ENCODE measurements at regions not wholly inside any gene's neighbourhood (a gene's known extent, or its start where the extent isn't known, plus 50 kb on each side); places are given as distances from the start of the nearest gene placed in this dataset.

- WGBS (ENCODE audit: insufficient coverage), result 97% methylated on average over 7 of the region's 7 CpGs
- H3K4me1 Mint-ChIP-seq, result peaks cover 51% of the 10 kb centered on the region
- H3K27ac ChIP-seq (ENCODE audit: low read length in 2 of 2), result no peak overlapping the region
- no peak overlapping the region for H3K4me3 ChIP-seq (ENCODE audit: control extremely low read depth in 1 of 5, extremely low read depth in 1 of 5, insufficient read depth in 1 of 5, low read depth in 2 of 5, low read length in 4 of 5)
- H3K9me3 ChIP-seq (ENCODE audit: control extremely low read depth in 1 of 3, control insufficient read depth in 2 of 3, insufficient read depth in 1 of 3, low read length in 2 of 3), result no peaks in the 10 kb centered on the region
- no peaks in the 10 kb centered on the region for H3K36me3 ChIP-seq (replicated peaks in 1 of 2; ENCODE audit: control extremely low read depth in 1 of 2, control insufficient read depth in 1 of 2, extremely low read depth in 1 of 2, insufficient read depth in 2 of 2, low read length in 1 of 2)
- H3K79me2 ChIP-seq (ENCODE audit: control insufficient read depth, insufficient read depth, low read length), result no peaks in the 10 kb centered on the region
- no peaks in the 10 kb centered on the region for H3K27me3 Mint-ChIP-seq
- H3K27ac Mint-ChIP-seq, result peak overlapping the region; percentile 41
- CTCF ChIA-PET, result no interaction called here
- no peaks in the 10 kb centered on the region for H4K20me1 ChIP-seq (ENCODE audit: control insufficient read depth, insufficient read depth, low read length, poor library complexity, severe bottlenecking)
- no peak overlapping the region for H3K4me3 Mint-ChIP-seq
- intact Hi-C loops (cut with micrococcal nuclease), result no loop called here
- ATAC-seq (ENCODE audit: low read depth) (no peak), DNase-seq (no peak)
- TF ChIP-seq CTCF (IDR thresholded peaks at IDR 0.05) (no peak), EZH2 (IDR thresholded peaks at IDR 0.05; ENCODE audit: borderline replicate concordance, insufficient read depth, low read depth, low read length, poor library complexity, severe bottlenecking) (no peak)
- peaks cover 43 to 49% of the 10 kb centered on the region in 2 donors for H3K4me1 ChIP-seq (ENCODE audit: control insufficient read depth in 2 of 2, insufficient read depth in 2 of 2, low read length in 2 of 2)
- H3K27me3 ChIP-seq (replicated peaks in 1 of 4; ENCODE audit: control extremely low read depth in 1 of 4, control insufficient read depth in 3 of 4, insufficient read depth in 4 of 4, low read length in 3 of 4), result no peaks in the 10 kb centered on the region
- no peak overlapping the region for H3K4me2 ChIP-seq (replicated peaks; ENCODE audit: low read depth, low read length, poor library complexity, severe bottlenecking)
- no peak overlapping the region for H3K9ac ChIP-seq (ENCODE audit: low read length)
- H2AFZ ChIP-seq (ENCODE audit: insufficient read depth, low read depth, low read length, poor library complexity, severe bottlenecking), result no peak overlapping the region
- H3K9me3 Mint-ChIP-seq (ENCODE audit: insufficient read depth), result no peaks in the 10 kb centered on the region
- POLR2A ChIA-PET, result no interaction called here
Observed at GRCh38 chr21:43364261-43364510, 62.7 kb downstream of the SIK1 start.

GRCh38 chr21:43363506-43364260 is 63.2 kb downstream of the SIK1 start:
- CTCF ChIA-PET, result no interaction called here
- Histone ChIP-seq H3K4me1 (ENCODE audit: control insufficient read depth in 2 of 2, insufficient read depth in 2 of 2, low read length in 2 of 2) (peaks cover 44 to 54% of the 10 kb centered on the region in 2 donors), H3K27ac (ENCODE audit: low read length in 2 of 2) (peak overlapping the region; percentile 93 to 99), H3K4me2 (replicated peaks; ENCODE audit: low read depth, low read length, poor library complexity, severe bottlenecking) (peak overlapping the region; percentile 77), H3K9me3 (ENCODE audit: control extremely low read depth in 1 of 3, control insufficient read depth in 2 of 3, insufficient read depth in 1 of 3, low read length in 2 of 3) (no peaks in the 10 kb centered on the region), H3K79me2 (ENCODE audit: control insufficient read depth, insufficient read depth, low read length) (no peaks in the 10 kb centered on the region), H3K9ac (ENCODE audit: low read length) (peak overlapping the region; percentile 61), H3K27me3 (replicated peaks in 1 of 4; ENCODE audit: control extremely low read depth in 1 of 4, control insufficient read depth in 3 of 4, insufficient read depth in 4 of 4, low read length in 3 of 4) (no peaks in the 10 kb centered on the region), H3K4me3 (ENCODE audit: control extremely low read depth in 1 of 5, extremely low read depth in 1 of 5, insufficient read depth in 1 of 5, low read depth in 2 of 5, low read length in 4 of 5) (no peak overlapping the region), H2AFZ (ENCODE audit: insufficient read depth, low read depth, low read length, poor library complexity, severe bottlenecking) (no peak overlapping the region), H3K36me3 (replicated peaks in 1 of 2; ENCODE audit: control extremely low read depth in 1 of 2, control insufficient read depth in 1 of 2, extremely low read depth in 1 of 2, insufficient read depth in 2 of 2, low read length in 1 of 2) (no peaks in the 10 kb centered on the region), H4K20me1 (ENCODE audit: control insufficient read depth, insufficient read depth, low read length, poor library complexity, severe bottlenecking) (no peaks in the 10 kb centered on the region)
- intact Hi-C loops (cut with micrococcal nuclease), result no loop called here
- H3K4me3 Mint-ChIP-seq, result no peak overlapping the region
- H3K27ac Mint-ChIP-seq, result peak overlapping the region; percentile 96
- WGBS (ENCODE audit: insufficient coverage), result 96% methylated on average over 23 of the region's 24 CpGs
- no peaks in the 10 kb centered on the region for H3K27me3 Mint-ChIP-seq
- DNase-seq, result no peak
- TF ChIP-seq CTCF (IDR thresholded peaks at IDR 0.05) (no peak), EZH2 (IDR thresholded peaks at IDR 0.05; ENCODE audit: borderline replicate concordance, insufficient read depth, low read depth, low read length, poor library complexity, severe bottlenecking) (no peak)
- POLR2A ChIA-PET, result no interaction called here
- no peaks in the 10 kb centered on the region for H3K9me3 Mint-ChIP-seq (ENCODE audit: insufficient read depth)
- no peak for ATAC-seq (ENCODE audit: low read depth)
- H3K4me1 Mint-ChIP-seq, result peaks cover 51% of the 10 kb centered on the region

Measured in B cell (primary cell).